ENCODE measurements at regions not wholly inside any gene's neighbourhood (a gene's known extent, or its start where the extent isn't known, plus 50 kb on each side); places are given as distances from the start of the nearest gene placed in this dataset.
"Not testable (repeated sequence)": the region's sequence is repeated elsewhere in the genome, so short reads cannot be mapped to it uniquely, and the experiment has no call there.

DNA sequence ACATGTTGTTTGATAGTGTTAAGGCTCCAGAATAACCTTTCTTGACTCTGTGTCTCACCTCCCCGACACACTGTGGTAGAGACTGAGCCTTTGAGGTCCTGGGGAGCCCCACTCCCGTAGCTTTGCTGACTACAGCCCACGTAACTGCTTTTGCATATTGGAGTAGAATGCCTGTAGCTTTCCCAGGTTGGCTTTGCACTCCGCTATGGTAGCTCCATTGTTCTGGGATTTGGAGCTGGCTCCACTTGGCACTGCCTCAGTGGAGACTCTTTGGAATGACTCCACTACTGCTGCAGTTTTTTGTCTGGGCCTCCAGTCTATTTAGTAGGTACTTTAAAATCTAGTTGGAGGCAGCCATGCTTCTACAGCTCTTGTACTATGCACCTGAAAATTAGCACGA lies 56.2 kb upstream of the ANXA1 start:
- in situ Hi-C loops (cut with MboI; ENCODE audit: low sequenced_read_pairs), result no loop called here

DNA sequence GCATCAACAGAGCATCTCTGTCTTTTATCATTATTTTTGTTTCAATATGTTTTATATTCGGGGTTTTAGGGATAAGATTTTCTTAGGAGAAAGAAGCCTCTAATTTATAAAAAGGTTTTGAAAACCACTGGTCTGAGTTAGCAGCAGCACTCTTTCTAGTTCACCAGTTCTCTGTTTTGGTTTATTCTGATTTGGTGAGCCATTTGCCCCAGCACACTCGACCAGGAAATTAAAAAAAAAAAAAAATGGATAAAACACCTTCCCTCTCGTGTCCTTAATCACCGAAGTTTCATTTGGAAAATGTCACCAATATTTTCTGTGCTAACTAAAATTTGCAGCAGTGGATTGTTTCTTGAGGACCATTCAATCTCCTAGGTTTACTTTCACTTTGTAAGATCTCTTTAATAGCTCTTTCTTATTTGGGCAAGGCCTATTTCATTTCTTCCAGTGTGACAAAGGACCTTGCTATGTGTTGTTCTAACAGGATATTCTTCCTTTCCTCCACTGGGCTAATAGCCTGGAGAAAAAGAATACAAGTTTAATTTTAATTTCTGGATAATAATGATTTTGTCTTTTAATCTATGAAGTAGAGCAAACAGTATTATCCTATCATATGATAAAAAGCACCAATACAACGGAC lies 57.8 kb upstream of the ANXA1 start:
- in situ Hi-C loops (cut with MboI; ENCODE audit: low sequenced_read_pairs), result no loop called here

- in situ Hi-C loops (cut with MboI; ENCODE audit: low sequenced_read_pairs), result no loop called here
These were observed 58.5 kb upstream of the ANXA1 start for GRCh38 chr9:73093016-73093739.

DNA sequence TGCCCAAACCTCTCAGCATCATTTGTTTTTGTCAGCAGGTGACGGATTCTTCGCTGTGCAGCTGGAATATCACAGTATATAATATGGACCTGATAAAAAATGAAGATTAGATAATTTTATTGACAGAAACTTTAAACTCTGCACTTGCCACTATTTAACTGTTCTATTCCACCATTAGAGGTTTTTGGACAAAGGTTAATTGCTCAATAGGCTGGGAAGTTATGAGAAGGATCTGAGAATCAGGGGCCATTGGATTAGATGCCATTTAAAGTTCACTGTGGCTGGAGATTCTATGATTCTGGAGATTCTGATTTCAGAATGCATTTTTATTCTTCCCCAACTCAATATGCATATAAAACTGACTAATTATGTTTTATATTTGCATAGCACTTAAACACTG lies 59.8 kb upstream of the ANXA1 start:
- in situ Hi-C loops (cut with MboI; ENCODE audit: low sequenced_read_pairs), result no loop called here

- in situ Hi-C loops (cut with MboI; ENCODE audit: low sequenced_read_pairs), result no loop called here
These were observed 61.5 kb upstream of the ANXA1 start for GRCh38 chr9:73090214-73090613.

GRCh38 chr9:73089304-73089985 lies 62.2 kb upstream of the ANXA1 start:
- in situ Hi-C loops (cut with MboI; ENCODE audit: low sequenced_read_pairs), result no loop called here

DNA sequence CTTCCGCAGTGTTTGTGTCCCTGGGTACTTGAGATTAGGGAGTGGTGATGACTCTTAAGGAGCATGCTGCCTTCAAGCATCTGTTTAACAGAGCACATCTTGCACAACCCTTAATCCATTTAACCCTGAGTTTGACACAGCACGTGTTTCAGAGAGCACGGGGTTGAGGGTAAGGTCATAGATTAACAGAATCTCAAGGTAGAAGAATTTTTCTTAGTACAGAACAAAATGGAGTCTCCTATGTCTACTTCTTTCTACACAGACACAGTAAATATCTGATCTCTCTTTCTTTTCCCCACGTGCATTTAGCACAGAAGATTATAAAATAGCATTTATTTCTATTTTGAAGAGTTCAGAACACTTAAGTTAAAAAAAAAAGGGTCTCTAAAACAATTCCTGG lies 63.8 kb upstream of the ANXA1 start:
- in situ Hi-C loops (cut with MboI; ENCODE audit: low sequenced_read_pairs), result not testable (repeated sequence)

DNA sequence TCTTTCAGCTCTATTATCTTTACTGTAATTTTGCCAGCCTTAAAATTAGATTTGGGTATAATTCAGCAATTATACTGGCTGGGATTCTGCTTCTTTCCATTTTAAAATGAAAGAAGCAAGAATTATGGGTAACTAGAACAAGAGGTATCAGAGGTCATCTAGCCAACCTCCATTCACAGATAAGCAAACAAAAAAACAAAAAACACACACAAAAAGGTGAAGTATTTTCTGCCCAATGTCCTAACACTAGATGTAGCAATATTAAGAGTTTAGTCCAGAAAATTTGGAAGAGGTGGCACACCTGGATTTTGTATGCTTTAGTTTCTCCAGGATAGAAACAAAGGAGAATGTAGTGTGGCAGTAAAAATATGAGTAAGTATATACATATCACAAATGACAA lies 68.1 kb upstream of the ANXA1 start:
- in situ Hi-C loops (cut with MboI; ENCODE audit: low sequenced_read_pairs), result no loop called here

DNA sequence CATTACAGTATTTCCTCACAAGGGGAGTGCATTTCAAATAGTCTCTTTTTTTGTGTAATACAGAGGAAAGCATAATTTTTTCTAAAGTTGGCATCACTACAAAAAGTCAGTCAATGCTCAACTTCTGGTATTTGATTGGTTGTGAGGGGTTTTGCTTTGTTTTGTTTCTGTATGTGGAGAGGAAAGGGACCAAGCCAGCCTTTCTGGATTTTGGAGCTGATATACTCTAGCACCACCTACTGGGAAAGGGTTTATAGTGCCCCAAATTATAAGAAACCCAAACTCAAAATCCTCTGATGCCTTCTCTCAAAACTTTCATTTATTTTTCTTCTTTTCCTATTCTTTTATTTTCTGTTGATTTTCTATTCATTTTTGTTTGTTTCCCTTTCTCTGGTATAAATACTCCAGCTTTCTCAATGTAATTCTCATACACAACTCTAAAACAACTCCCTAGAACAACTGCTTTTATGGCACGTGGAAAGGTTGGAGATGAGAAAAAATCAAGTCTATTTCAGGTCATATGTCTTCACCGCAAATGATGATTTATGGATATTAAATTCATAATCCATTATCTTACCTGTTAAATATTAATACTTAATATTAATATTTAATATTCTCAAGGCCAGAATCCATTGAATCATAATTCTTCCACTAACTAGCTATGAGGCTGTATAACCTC lies 69.5 kb upstream of the ANXA1 start:
- in situ Hi-C loops (cut with MboI; ENCODE audit: low sequenced_read_pairs), result no loop called here

GRCh38 chr9:73080110-73080694 lies 71.5 kb upstream of the ANXA1 start:
- in situ Hi-C loops (cut with MboI; ENCODE audit: low sequenced_read_pairs), result no loop called here

DNA sequence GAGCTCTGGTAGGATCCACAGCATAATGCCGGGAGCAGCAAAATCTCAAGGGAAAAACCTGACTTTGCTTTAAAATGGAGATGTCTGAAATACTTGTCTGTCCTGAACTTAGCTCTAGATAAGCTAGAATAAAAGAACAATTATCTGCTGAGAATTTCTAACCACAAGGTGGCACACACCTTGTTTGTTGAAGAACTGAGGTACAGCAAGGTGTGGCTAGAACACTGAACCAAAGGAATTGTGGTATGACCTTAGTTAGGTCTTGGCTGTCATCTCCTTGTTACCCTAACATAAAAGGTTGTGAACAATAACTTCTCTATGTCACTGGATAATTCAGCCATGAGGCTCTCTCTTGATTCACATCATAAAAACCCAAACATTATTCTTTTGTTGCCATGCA lies 72.3 kb upstream of the ANXA1 start:
- in situ Hi-C loops (cut with MboI; ENCODE audit: low sequenced_read_pairs), result no loop called here

GRCh38 chr9:73077625-73078030 lies 74.0 kb upstream of the ANXA1 start:
- in situ Hi-C loops (cut with MboI; ENCODE audit: low sequenced_read_pairs), result no loop called here

- in situ Hi-C loops (cut with MboI; ENCODE audit: low sequenced_read_pairs), result no loop called here
These were observed 74.7 kb upstream of the ANXA1 start for GRCh38 chr9:73076970-73077369.

DNA sequence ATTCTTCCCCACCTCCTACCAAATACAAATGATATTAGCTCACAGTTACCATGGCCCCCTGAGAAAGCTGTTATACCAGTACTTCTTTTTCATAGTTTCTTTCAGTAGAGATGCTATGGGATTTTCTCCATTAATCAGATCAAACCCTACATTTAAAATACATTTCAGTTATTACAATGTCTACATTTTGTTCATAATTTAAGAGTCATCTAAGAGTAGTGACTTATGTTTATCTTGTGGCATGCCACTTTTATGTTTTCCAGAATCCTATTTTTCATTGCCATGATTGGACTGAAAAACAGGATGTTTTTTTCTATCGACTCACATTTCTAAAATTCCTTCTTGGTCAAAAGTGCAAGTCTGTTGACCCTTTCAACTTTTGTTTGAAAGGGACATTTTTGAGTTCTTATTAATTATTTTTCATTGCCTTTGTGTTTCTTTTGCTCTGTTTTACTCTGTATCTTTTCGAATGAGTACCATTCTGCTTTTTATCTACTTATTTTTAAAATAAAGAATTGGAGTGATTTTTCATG lies 77.4 kb upstream of the ANXA1 start:
- in situ Hi-C loops (cut with MboI; ENCODE audit: low sequenced_read_pairs), result no loop called here

GRCh38 chr9:73073337-73074175 lies 78.1 kb upstream of the ANXA1 start:
- in situ Hi-C loops (cut with MboI; ENCODE audit: low sequenced_read_pairs), result no loop called here

DNA sequence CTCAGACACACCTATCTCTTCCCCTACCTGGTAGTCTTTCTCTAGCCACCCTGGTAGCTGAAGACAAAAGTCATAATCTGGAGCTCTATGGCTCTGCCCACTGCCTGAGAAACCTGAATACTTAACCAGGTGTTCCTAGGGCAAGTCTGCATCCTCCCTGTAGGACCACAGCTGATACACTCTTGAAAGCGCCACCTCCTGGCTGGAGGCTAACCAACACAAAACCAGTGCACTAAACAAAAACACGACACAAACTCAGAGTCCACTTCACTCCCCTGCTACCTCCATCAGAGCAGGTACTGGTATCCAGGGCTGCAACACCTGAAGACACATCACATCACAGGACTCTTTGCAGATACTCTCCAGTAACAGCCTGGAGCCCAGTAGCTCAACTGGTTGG lies 84.6 kb upstream of the ANXA1 start:
- in situ Hi-C loops (cut with MboI; ENCODE audit: low sequenced_read_pairs), result no loop called here

DNA sequence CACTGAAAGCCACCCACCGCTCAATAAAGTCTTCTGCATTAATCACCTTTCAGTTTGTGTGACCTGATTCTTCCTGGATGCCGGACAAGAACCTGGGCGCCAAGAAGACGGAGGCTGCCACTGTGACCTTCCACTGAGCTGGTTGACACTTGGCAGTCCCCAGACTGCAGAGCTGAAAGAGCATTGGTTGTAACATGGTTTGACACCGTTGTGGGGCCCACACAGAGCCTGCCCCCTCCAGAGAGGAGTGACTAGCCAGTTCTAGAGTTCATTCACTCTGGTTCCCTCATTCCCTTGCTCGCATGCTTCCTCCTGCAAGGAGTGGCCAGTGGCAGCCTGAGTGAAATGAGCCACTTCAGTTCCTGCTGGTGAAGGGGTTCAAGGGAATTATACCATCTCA lies 86.2 kb upstream of the ANXA1 start:
- in situ Hi-C loops (cut with MboI; ENCODE audit: low sequenced_read_pairs), result no loop called here

DNA sequence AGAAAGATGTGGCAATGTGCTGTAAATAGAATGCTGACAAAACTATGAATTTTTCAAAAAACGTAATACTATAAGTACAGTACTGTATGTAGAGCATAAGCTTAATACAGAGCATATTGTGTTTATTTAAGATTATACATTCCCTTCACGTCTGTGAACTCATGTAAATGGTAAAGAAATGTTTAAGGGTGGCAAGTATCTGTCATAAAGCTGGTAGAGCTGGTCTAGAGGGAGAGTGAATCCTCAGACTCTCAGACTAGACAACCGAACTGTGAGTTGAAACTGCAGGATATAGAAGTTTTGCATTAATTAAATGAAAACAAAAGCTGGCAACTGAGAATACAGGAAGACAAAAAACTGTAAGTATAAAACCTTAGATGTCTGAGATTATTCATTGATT lies 87.3 kb upstream of the ANXA1 start:
- in situ Hi-C loops (cut with MboI; ENCODE audit: low sequenced_read_pairs), result no loop called here

GRCh38 chr9:73061146-73061545 lies 90.5 kb upstream of the ANXA1 start:
- in situ Hi-C loops (cut with MboI; ENCODE audit: low sequenced_read_pairs), result no loop called here

DNA sequence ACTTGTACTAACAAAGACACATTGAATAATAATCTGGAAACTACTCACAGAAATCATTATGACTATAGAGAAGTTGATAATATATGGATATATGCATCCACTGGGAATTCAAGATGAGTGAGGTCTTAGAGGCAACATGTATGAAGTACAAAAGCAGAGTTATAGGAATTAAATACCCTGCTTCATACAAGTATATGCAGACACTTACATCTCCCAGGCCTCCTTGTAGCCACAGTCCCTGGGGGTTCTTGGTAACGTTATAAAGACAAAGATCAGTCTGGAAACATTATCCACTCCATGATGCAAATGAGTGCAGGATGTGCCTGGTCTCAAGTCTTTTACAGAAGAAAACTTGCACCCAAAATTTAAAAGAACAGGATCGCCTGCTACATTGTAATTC lies 92.4 kb upstream of the ANXA1 start:
- in situ Hi-C loops (cut with MboI; ENCODE audit: low sequenced_read_pairs), result no loop called here

Measured in HL-60/S4 (cell line).